ENCODE measurements at regions not wholly inside any gene's neighbourhood (a gene's known extent, or its start where the extent isn't known, plus 50 kb on each side); places are given as distances from the start of the nearest gene placed in this dataset.

DNA sequence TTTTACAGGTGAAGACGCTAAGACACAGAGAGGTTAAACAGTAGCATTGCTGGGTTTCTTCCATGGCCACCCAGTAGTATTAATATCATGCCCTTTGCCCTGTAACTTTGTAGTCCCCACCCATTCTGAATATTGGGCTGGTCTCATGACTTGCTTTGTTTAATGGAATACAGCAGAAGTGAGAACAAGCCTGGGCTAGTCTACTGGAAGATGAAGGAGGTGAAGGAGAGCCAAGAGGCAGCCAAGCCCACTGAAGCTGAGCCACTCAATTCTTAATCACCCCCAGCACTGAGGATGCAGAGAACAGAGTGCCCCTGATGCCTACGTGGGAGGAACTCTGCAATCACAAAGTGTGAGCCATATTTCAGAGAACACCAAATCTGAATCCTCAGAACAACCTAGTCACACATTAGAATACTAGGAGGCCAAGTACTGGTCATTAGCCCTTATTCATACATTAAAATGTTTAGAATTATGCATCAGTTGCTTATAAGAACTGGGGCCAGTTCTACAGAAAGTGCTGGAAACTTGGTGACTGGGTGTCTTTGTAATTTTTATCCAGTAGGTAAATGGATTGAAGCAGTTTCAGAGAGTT lies 202.5 kb upstream of the ADRA1D start:
- CTCF ChIA-PET = no interaction called here
- Histone ChIP-seq H3K9me3 (ENCODE audit: control insufficient read depth in 1 of 2, insufficient read depth in 1 of 2, low read length in 2 of 2) (no peaks in the 10 kb centered on the region), H3K27ac (ENCODE audit: low read depth in 1 of 2, low read length in 2 of 2) (no peak overlapping the region), H3K27me3 (ENCODE audit: control insufficient read depth in 1 of 2, insufficient read depth in 2 of 2, low read length in 2 of 2) (peaks cover 0 to 4% of the 10 kb centered on the region in 2 experiments), H3K4me1 (ENCODE audit: insufficient read depth, low read length) (no peaks in the 10 kb centered on the region), H3K36me3 (ENCODE audit: insufficient read depth, low read length) (no peaks in the 10 kb centered on the region), H3K4me3 (ENCODE audit: low read length) (no peak overlapping the region)
- peaks cover 7% of the 10 kb centered on the region for H3K27me3 Mint-ChIP-seq
- DNase-seq = no peak
- intact Hi-C loops (cut with DNase I, micrococcal nuclease) = no loop called here
- no peak overlapping the region for H3K4me3 Mint-ChIP-seq
- TF ChIP-seq, protein P1, sequence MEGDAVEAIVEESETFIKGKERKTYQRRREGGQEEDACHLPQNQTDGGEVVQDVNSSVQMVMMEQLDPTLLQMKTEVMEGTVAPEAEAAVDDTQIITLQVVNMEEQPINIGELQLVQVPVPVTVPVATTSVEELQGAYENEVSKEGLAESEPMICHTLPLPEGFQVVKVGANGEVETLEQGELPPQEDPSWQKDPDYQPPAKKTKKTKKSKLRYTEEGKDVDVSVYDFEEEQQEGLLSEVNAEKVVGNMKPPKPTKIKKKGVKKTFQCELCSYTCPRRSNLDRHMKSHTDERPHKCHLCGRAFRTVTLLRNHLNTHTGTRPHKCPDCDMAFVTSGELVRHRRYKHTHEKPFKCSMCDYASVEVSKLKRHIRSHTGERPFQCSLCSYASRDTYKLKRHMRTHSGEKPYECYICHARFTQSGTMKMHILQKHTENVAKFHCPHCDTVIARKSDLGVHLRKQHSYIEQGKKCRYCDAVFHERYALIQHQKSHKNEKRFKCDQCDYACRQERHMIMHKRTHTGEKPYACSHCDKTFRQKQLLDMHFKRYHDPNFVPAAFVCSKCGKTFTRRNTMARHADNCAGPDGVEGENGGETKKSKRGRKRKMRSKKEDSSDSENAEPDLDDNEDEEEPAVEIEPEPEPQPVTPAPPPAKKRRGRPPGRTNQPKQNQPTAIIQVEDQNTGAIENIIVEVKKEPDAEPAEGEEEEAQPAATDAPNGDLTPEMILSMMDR (IDR thresholded peaks at IDR 0.05) = no peak
- H3K36me3 Mint-ChIP-seq (ENCODE audit: low read depth) = no peaks in the 10 kb centered on the region
- POLR2A ChIA-PET = no interaction called here
- H3K27ac Mint-ChIP-seq = no peak overlapping the region
- H3K9me3 Mint-ChIP-seq = no peaks in the 10 kb centered on the region
- H3K4me1 Mint-ChIP-seq (ENCODE audit: low read depth) = no peaks in the 10 kb centered on the region
- no peak for ATAC-seq (ENCODE audit: poor library complexity)

DNA sequence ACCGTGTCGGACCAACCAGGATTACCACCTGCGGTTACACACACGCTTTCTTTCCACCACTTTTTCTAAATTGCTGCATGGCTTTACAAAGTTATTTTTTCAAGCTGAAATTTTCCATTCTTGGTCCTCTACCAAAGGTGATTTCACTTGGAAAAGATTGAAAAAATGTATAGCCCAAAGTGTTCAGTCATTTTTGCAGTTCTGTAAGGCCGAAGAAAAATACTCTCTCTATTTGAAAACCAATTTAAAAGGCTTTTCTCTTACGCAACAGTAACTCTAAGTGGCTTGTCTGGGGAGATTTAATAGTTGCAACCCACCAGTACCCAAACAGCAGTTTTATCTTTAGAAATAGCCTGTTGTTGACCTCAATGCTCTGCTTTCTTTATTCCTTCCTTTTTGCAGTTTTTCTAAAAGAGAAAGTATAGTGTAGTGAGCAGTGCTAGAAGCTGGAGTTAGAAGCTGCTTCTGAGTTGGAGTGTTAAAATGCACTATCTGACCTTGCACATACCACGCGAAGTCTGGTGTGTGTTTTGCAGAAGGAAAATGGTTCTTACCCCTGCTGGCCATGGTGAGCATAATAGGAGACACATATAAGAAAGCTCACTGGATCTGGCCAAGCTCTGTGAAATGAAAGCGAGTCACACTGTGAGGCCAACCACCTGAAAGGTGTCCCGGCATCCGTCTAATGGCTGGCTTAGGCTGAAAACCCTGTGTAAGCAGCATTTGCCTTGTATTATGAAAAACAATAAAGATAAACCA lies 201.0 kb upstream of the ADRA1D start:
- H3K9me3 ChIP-seq (ENCODE audit: control insufficient read depth in 1 of 2, insufficient read depth in 1 of 2, low read length in 2 of 2) = no peaks in the 10 kb centered on the region
- H3K36me3 ChIP-seq (ENCODE audit: insufficient read depth, low read length) = no peaks in the 10 kb centered on the region
- H3K27me3 ChIP-seq (ENCODE audit: control insufficient read depth in 1 of 2, insufficient read depth in 2 of 2, low read length in 2 of 2) = peaks cover 4 to 6% of the 10 kb centered on the region in 2 experiments
- DNase-seq (no peak), ATAC-seq (ENCODE audit: poor library complexity) (no peak)
- POLR2A ChIA-PET = no interaction called here
- Mint-ChIP-seq H3K9me3 (no peaks in the 10 kb centered on the region), H3K4me1 (ENCODE audit: low read depth) (no peaks in the 10 kb centered on the region), H3K4me3 (no peak overlapping the region), H3K27me3 (peaks cover 12% of the 10 kb centered on the region), H3K27ac (no peak overlapping the region), H3K36me3 (ENCODE audit: low read depth) (no peaks in the 10 kb centered on the region)
- intact Hi-C loops (cut with DNase I, micrococcal nuclease) = no loop called here
- H3K4me1 ChIP-seq (ENCODE audit: insufficient read depth, low read length) = no peaks in the 10 kb centered on the region
- no peak overlapping the region for H3K4me3 ChIP-seq (ENCODE audit: low read length)
- no peak overlapping the region for H3K27ac ChIP-seq (ENCODE audit: low read depth in 1 of 2, low read length in 2 of 2)
- TF ChIP-seq, protein P1 (IDR thresholded peaks at IDR 0.05) = no peak
- CTCF ChIA-PET = no interaction called here

DNA sequence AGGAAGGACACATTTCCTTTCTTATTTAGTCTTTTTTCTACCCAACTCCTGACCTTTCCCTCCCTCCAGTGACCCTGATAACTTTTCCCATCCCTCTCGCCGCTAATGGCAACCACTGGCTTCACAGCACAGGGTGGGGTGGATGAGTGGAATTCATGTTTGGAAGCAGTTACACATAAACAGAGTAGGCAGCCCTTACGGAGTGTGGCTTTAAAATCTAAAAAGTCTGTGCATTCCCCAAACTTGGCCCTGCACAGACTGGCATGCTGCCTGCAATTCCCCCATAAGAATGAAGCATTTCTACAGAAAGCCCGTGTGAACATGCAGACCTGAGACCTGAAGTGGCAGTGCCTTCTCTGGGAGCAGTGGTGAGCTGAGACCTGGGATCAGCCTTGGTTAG lies 196.7 kb upstream of the ADRA1D start:
- H3K27me3 Mint-ChIP-seq = peaks cover 12% of the 10 kb centered on the region
- no peaks in the 10 kb centered on the region for H3K9me3 Mint-ChIP-seq
- no peaks in the 10 kb centered on the region for H3K36me3 ChIP-seq (ENCODE audit: insufficient read depth, low read length)
- H3K9me3 ChIP-seq (ENCODE audit: control insufficient read depth in 1 of 2, insufficient read depth in 1 of 2, low read length in 2 of 2) = no peaks in the 10 kb centered on the region
- ChIA-PET CTCF (no interaction called here), POLR2A (no interaction called here)
- H3K36me3 Mint-ChIP-seq (ENCODE audit: low read depth) = no peaks in the 10 kb centered on the region
- no peak overlapping the region for H3K27ac ChIP-seq (ENCODE audit: low read depth in 1 of 2, low read length in 2 of 2)
- no peaks in the 10 kb centered on the region for H3K4me1 Mint-ChIP-seq (ENCODE audit: low read depth)
- H3K27ac Mint-ChIP-seq = no peak overlapping the region
- H3K4me3 Mint-ChIP-seq = no peak overlapping the region
- peaks cover 3 to 8% of the 10 kb centered on the region in 2 experiments for H3K27me3 ChIP-seq (ENCODE audit: control insufficient read depth in 1 of 2, insufficient read depth in 2 of 2, low read length in 2 of 2)
- no peak overlapping the region for H3K4me3 ChIP-seq (ENCODE audit: low read length)
- no peaks in the 10 kb centered on the region for H3K4me1 ChIP-seq (ENCODE audit: insufficient read depth, low read length)
- no peak for DNase-seq
- ATAC-seq (ENCODE audit: poor library complexity) = no peak
- intact Hi-C loops (cut with DNase I, micrococcal nuclease) = no loop called here
- TF ChIP-seq, protein P1 (IDR thresholded peaks at IDR 0.05) = no peak
